HG03060 (cell line): ENCODE measurements at regions not wholly inside any gene's neighbourhood (a gene's known extent, or its start where the extent isn't known, plus 50 kb on each side); places are given as distances from the start of the nearest gene placed in this dataset.
A peak's percentile ranks its signal among the peaks of the same experiment; 100 is the strongest.
"Not testable (repeated sequence)": the region's sequence is repeated elsewhere in the genome, so short reads cannot be mapped to it uniquely, and the experiment has no call there.

ENCODE experiments used
- ATAC-seq: cut with Tn5 transposase; IDR thresholded peaks from one replicate; pipeline ENCODE4 v1.9.1; 2021; ENCODE audit warnings: low read depth, moderate number of reproducible peaks; ENCODE audit not compliant: unreplicated experiment

- ATAC-seq, result peak; percentile 77
Measured at GRCh38 chr7:32691965-32692815, 196.9 kb downstream of the AVL9 start.

GRCh38 chr7:32688092-32688491, 192.8 kb downstream of the AVL9 start:
- not testable (repeated sequence) for ATAC-seq

DNA sequence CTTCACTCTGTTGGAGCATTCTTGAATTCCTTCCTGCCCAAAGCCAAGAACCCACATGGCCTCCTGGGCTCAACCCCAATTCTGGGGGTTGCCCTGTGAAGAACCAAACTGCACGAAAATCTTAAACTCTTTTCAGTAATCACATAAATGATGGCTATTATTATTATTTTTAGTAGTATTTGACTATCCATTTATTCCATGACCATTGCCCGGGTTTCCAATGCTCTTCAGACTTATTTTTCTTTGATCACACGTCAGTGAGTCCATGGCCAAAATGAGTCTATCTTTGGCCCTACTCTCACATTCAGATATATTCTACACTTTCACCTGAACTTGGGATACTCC, 185.9 kb downstream of the AVL9 start:
- ATAC-seq, result no peak

DNA sequence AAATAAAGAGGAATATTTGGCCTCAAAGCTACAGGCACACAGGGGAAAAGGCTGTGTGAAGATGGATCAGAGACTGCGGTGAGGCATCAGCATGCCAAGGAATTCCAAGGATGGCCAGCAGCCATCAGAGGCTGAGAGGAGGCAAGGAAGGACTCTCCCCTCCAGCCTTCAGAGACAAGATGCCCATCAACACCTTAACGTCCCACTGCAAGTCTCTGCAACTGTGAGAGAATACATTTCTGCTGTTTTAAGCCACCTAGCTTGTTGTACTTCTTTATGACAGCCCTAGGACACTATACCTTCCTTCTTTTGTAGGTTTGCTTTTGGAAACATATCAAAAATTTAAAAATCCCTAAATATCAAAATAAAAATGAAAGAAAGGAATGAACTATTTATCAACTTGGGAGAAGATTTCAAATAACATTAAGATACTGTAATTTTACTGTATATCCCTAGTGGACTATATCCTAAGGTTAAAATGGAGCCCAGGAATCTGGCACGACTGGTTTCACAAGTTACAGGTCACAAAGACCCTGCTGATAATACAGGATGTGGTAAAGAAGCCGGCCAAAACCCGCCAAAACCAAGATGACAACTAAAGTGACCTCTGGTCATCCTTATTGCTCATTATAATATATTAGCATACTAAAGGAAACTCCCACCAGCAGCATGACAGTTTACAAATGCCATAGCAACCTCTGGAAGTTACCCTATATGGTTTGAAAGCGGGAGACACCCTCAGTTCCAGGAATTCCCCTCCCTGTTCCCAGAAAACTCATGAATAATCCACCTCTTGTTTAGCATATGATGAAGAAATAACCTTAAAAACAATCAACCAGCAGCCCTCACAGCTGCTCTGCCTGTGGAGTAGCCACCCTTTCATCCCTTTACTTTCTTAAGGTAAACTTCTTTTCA, 185.2 kb downstream of the AVL9 start:
- no peak for ATAC-seq

GRCh38 chr7:32679192-32679591, 183.9 kb downstream of the AVL9 start:
- no peak for ATAC-seq

GRCh38 chr7:32677593-32677992, 182.3 kb downstream of the AVL9 start:
- ATAC-seq, result no peak

GRCh38 chr7:32676249-32676941, 181.1 kb downstream of the AVL9 start:
- ATAC-seq, result no peak

DNA sequence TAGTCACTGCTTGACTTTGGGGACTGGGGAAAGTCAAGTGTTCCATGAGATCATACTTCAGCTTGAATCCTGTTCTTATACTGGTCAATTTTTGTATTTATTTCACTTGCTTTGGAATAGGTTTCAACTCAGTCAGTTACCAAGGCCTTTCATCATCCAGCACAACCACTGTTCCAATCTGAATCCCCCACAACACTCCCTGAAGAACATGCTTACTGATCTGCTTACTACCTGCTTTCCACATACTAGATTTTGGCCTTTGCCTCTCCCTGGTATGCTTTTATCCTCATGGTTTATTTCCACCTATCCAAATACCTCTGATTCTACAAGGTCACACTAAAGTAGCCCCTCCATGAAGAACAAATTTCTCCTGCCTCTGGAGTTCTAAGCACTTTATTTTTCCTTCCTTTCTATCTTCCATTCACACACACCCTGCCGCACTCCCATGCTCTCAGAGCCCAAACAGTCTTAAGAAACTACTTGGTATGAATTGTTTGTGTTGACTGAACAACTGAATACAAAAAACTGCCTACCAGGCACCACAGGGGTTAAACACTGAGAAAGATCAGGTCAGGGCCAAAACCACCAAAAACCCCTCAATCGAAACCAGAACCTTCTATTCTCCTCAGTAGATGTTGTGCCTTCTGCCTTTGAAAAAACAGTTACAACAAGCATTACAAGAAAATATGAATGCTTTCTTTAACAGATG, 178.1 kb downstream of the AVL9 start:
- no peak for ATAC-seq

- ATAC-seq, result no peak
Measured at GRCh38 chr7:32670110-32671025, 175.1 kb downstream of the AVL9 start.

DNA sequence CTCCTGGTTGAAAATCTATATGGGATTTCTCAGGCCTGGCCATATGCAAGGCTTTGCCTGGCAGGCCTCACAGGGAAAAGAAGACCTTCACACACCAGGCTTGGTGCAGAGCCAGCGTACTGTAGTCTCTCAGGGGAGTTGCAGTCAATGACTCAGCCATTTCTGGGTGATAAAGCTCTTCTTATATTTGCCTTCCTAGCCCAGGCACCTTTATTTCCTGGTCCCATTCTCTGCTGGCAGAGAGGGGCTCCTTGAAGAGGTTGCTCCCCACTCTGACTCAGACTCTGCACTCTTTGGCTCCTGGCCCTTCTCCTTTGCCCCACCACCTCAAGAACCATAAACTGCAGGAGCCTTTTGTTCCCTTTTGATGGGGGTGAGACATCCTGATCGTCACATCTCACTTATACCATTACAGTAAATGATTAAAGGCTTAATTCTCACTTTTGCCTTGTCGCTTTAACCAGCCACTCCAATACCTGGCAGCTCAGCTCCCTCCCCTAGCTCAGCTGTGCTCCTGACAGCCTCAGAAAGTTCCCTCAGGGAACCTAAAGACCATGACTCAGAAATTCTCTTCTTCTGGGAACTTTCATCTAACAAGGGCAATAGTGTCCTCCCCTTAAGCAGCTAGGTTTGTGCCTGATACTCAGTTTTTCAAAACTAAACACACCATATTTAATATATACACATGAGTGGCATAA, 174.0 kb downstream of the AVL9 start:
- ATAC-seq, result not testable (repeated sequence)

DNA sequence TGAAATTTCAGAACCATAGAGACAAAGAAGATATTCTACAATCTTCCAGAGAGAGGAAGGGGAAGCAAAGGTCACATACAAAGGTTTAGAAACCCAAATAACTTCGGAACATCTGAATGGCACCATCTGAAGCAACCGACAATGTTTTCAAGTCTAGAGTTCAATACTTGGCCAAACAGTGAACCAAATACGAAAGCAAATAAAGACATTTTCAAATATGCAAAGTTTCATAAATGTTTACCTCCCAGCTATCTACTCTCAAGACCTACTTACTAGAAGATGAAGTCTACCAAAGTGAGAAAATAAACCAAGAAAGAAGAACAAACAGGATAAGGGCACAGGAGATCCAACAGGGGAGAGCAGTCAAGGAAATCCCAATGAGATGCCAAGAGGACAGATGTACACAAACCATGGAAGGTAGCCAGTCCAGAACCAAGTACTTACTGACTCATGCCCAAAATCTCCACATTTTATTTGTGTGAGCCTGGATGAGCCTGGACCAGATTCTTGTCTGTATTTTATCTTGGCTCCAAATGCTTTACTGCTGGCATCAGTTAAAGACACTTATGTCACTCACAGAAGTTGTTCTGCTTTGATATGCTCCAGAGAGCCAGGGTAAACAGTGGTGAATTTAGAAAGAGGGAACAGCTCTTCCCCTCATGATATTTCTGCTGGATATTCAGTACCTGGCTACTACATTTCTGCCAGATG, 173.3 kb downstream of the AVL9 start:
- ATAC-seq, result not testable (repeated sequence)

- not testable (repeated sequence) for ATAC-seq
Measured at GRCh38 chr7:32667586-32667985, 172.3 kb downstream of the AVL9 start.

DNA sequence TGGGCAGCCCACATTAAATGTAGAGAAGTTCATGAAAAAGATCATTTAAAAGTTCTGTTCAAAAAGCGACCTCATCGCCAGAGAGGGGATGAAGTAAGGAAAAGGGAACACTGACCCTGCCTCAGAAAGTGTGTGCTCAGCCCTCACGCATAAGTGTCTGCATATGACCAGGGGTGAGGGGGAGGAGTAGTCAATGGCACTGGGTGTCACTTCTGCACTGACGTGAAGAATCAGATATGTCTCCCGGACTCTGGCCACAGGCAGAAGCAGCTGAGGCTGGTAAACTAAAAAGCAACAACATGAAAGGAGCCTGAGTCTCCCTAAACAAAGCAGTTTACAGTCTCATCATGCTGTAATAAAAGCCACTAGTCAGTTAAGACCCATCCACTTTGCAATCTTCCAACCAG, 168.5 kb downstream of the AVL9 start:
- ATAC-seq, result not testable (repeated sequence)

- not testable (repeated sequence) for ATAC-seq
Measured at GRCh38 chr7:32662509-32662908, 167.2 kb downstream of the AVL9 start.

DNA sequence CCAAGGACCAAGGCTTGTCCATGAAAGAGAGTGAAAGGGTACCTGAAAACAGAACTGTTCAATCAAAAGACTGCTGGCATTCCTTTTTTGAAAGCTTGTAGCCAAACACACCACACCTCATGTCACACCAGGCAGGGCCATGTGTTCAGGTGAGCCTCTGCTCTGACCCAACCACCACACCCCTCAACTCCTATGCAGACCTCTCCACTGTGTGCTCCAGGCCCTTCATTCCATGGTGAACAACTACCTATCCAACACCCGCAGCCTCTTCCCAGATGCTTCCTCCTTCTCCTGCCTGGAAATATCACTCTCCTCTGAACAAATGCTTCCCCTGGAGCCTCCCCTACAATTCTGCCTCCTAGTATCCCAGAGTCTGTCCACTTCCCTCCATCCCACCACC, 166.6 kb downstream of the AVL9 start:
- no peak for ATAC-seq

DNA sequence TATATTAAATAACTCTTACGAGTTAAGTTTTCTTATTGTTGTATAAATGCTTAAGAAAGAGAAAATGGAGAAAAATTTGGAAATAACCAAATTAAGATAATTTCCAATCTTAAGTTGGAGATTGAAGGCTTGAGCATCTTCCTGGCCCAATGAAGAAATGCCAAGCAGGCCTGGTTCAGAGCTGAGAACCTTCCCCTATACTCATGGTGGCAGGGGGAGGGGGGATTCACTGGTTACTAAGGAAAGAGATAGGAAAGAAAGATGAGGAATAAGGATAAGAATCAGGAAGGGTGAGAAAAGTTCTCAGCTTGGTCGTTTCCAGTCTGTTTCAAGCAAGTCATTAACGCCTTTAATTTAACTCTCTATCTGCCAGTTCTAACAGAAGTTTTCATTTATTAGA, 166.2 kb downstream of the AVL9 start:
- ATAC-seq, result no peak

- no peak for ATAC-seq
Measured at GRCh38 chr7:32660936-32661335, 165.6 kb downstream of the AVL9 start.

DNA sequence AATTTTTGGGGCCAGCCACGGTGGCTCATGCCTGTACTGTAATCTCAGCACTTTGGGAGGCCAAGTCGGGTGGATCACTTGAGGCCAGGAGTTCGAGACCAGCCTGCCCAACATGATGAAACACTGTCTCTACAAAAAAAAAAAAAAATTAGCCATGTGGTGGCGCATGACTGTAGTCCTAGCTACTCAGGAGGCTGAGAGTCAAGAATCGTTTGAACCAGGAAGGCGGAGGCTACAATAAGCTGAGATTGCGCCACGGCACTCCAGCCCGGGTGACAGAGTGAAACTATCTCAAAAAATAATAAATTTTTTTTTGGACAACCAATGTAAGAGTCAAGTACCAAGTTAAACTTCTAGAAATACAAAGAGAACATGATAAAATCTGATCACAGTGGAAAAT, 164.6 kb downstream of the AVL9 start:
- ATAC-seq, result no peak
